Fibroblast of skin of right biceps (primary cell): ENCODE measurements at regions not wholly inside any gene's neighbourhood (a gene's known extent, or its start where the extent isn't known, plus 50 kb on each side); places are given as distances from the start of the nearest gene placed in this dataset.
"Not testable (repeated sequence)": the region's sequence is repeated elsewhere in the genome, so short reads cannot be mapped to it uniquely, and the experiment has no call there.

Source experiments
- DNase-seq: peaks from one replicate; pipeline ENCODE4 v3.0.0-alpha.2; 2013

GRCh38 chr2:12569929-12570328 lies 146.8 kb upstream of the TRIB2 start:
- not testable (repeated sequence) for DNase-seq

GRCh38 chr2:12577091-12577490 lies 139.6 kb upstream of the TRIB2 start:
- no peak for DNase-seq

- DNase-seq = no peak
Observed at GRCh38 chr2:12577567-12578253, 139.0 kb upstream of the TRIB2 start.

GRCh38 chr2:12579018-12579417 lies 137.7 kb upstream of the TRIB2 start:
- no peak for DNase-seq

GRCh38 chr2:12584338-12584737 lies 132.4 kb upstream of the TRIB2 start:
- peak; percentile 24 for DNase-seq

GRCh38 chr2:12585784-12586183 lies 131.0 kb upstream of the TRIB2 start:
- DNase-seq = no peak

GRCh38 chr2:12587228-12587627 lies 129.5 kb upstream of the TRIB2 start:
- DNase-seq = no peak

GRCh38 chr2:12587729-12588522 lies 128.8 kb upstream of the TRIB2 start:
- peak; percentile 91 for DNase-seq

GRCh38 chr2:12588986-12589385 lies 127.8 kb upstream of the TRIB2 start:
- no peak for DNase-seq

- DNase-seq = no peak
Observed at GRCh38 chr2:12589802-12590320, 126.9 kb upstream of the TRIB2 start.

- no peak for DNase-seq
Observed at GRCh38 chr2:12592296-12592695, 124.4 kb upstream of the TRIB2 start.

GRCh38 chr2:12594590-12594989 lies 122.1 kb upstream of the TRIB2 start:
- no peak for DNase-seq

GRCh38 chr2:12596771-12597170 lies 120.0 kb upstream of the TRIB2 start:
- DNase-seq = no peak

GRCh38 chr2:12597610-12598009 lies 119.1 kb upstream of the TRIB2 start:
- no peak for DNase-seq

GRCh38 chr2:12602661-12603060 lies 114.1 kb upstream of the TRIB2 start:
- peak; percentile 56 for DNase-seq

- DNase-seq = no peak
Observed at GRCh38 chr2:12603781-12604295, 112.9 kb upstream of the TRIB2 start.

GRCh38 chr2:12604341-12604740 lies 112.4 kb upstream of the TRIB2 start:
- DNase-seq = no peak

GRCh38 chr2:12605366-12605765 lies 111.4 kb upstream of the TRIB2 start:
- DNase-seq = no peak

- DNase-seq = no peak
Observed at GRCh38 chr2:12605936-12606335, 110.8 kb upstream of the TRIB2 start.

- peak; percentile 69 for DNase-seq
Observed at GRCh38 chr2:12606472-12607000, 110.2 kb upstream of the TRIB2 start.

GRCh38 chr2:12607971-12608370 lies 108.8 kb upstream of the TRIB2 start:
- DNase-seq = peak; percentile 61

GRCh38 chr2:12610314-12610713 lies 106.4 kb upstream of the TRIB2 start:
- DNase-seq = no peak

- DNase-seq = no peak
Observed at GRCh38 chr2:12612168-12612567, 104.6 kb upstream of the TRIB2 start.

- DNase-seq = no peak
Observed at GRCh38 chr2:12612671-12613070, 104.1 kb upstream of the TRIB2 start.
